Stimulated activated CD4-positive, alpha-beta T cell treated with anti-CD3 and anti-CD28 coated beads, Interleukin-1b, Interleukin-23, amount 100 ng/mL, for 48 hours (primary cell): ENCODE measurements at regions not wholly inside any gene's neighbourhood (a gene's known extent, or its start where the extent isn't known, plus 50 kb on each side); places are given as distances from the start of the nearest gene placed in this dataset.
"Not testable (repeated sequence)": the region's sequence is repeated elsewhere in the genome, so short reads cannot be mapped to it uniquely, and the experiment has no call there.

Experiments
- DNase-seq: peaks from one replicate; pipeline ENCODE4 v3.0.0-alpha.2; 2020

GRCh38 chr11:25327656-25328055 is 830.8 kb downstream of the LUZP2 start:
- no peak for DNase-seq

DNA sequence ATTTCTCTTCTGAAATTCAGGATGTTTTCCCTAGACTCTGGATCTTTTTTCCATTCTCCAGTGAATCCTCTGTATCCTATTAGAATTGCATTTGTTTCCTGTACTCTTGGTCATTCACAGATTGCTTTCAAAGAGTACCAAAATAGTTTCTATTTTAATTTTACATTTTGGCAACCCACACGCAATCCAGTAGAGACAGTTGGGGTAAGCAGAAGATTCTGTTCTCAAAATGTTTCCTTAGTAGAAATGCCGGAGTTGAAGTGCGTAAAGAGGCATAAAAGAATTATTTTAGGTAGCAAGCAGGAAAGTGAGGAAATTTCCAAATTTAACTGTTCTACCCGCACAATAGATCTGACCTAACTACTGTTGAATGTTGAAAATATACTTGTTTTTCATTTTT is 842.4 kb downstream of the LUZP2 start:
- no peak for DNase-seq

DNA sequence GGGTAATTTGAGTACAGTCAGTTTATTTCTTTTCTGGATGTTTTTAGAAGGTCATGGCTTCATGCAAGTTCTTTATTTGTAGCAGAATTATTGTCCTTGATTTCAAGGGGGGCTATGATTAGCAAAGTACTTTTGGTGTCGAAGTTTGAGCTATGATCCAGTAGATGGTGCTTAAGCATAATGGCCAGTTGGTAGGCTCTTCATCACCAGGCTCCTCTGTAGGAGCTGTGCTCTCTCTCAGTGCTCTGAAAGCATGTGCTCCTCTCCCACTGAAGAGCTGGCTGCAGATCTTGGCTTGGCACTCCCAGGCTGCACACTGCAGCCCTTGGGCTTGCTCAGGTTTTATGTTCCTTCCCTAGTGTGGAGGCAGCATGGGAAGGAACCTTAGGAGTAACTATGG is 852.7 kb downstream of the LUZP2 start:
- DNase-seq = no peak

DNA sequence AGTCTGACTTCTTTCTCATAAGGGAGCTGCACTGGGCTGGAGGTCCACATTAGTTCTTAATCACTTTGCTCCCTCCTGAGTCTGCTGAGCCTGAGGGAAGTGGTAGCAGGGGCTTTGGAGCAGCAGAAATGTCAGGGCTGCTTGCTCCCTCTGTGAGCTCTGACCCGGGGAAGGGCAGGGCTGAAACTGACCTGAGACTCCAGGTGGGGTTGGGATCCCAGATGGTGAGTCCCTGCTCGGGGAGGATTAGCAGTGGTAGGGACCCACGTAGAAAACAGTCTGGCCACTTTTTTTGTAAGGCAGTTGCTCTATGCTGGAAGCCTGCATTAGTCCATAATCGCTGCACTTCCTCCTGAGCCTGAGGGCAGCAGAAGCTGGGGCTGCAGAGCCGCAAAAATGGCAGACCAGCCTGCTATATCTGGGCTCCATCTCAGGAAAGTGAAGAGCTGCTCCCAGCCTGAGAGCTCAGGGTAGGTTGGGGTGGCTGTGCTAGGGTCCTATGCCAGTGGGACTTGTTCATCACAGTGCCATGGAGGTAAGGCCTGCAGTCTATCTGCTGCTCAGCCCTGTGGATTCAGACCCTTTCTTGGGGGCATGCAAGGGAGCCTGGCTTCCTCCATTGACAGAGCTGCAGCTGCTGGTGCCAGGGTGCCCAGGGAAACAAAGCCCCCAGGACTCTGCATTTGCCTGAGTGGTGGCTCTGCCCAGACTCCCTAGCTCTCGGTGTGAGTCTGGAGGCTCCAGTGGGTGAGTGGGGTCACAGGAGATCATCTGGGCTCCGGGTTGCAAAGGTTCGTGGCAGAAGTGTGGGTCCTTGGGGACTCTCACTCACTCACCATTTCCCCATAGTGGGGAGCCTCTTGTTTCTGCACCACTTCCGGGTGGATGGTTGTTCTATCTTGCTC is 854.3 kb downstream of the LUZP2 start:
- DNase-seq = no peak

GRCh38 chr11:25357133-25357532 is 860.3 kb downstream of the LUZP2 start:
- DNase-seq = no peak

GRCh38 chr11:25377466-25377865 is 880.6 kb downstream of the LUZP2 start:
- no peak for DNase-seq

DNA sequence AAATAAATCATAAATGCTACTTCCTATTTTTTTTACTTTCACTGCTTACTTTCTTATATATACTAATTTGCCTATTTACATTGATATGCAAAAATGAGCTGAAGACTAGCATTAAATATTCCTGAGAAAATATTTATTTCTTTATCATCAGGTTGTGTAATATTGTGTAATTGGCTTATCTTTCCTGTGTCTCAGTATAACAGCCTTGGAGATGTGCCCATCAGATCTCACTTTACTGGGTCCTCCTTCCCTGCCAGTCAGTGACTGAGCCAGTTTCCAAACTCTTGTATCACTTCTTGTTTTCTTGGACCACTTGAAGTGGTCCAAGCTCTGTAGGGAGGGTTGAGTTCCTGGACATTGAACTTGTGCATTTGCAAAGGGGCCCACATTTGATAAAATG is 900.0 kb downstream of the LUZP2 start:
- DNase-seq = no peak

DNA sequence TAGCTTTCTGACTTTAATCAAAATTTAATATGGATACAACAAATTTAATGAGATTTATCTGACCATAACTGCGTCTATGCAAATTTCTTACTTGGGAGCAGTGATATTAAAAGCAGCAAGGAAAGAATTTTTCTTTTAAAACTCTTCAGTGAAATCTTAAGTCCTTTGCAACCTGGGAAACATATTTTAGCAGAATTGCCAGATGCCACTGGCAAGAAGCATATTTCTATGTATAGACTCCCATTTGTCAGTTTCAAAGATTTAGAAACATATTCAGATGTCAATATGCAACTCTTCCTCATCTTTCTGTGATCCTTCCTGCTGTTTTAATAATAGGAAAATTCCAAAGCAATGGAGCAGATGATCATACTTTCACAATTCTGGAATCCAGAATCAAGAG is 911.3 kb downstream of the LUZP2 start:
- DNase-seq = no peak

- no peak for DNase-seq
Observed at GRCh38 chr11:25415793-25416192, 916.1 kb upstream of the ANO3 start.

DNA sequence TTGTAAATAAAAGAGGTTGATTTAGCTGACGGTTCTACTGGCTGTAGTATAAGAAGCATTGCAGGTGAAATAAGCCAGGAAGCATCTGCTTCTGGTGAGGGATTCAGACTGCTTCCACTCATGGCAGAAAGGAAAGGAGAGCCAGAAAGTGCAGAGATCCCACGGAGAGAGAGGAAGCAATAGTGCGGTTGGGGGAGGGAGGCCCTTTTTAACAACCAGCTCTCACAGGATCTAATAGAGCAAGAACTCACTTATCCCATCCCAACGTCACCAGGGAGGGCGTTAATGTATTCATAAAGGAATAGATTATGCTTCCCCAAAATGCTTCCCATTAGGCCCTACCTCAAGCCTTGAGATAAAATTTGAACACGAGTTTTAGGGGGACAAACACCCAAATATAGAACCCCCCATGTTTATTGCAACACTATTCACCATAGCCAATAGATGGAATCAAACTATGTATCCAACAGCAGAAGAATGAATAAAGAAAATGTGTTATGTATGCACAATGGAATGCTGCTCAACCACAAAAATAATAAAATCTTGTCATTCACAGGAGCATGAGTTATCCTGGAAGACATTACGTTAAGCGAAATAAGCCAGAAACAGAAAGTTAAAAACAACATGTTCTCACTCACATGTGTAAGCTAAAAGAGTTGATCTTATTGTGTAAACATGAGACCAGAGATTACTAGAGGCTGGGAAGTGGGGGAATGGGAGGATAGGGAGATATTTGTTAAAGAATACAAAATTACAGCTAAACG is 908.3 kb upstream of the ANO3 start:
- no peak for DNase-seq

DNA sequence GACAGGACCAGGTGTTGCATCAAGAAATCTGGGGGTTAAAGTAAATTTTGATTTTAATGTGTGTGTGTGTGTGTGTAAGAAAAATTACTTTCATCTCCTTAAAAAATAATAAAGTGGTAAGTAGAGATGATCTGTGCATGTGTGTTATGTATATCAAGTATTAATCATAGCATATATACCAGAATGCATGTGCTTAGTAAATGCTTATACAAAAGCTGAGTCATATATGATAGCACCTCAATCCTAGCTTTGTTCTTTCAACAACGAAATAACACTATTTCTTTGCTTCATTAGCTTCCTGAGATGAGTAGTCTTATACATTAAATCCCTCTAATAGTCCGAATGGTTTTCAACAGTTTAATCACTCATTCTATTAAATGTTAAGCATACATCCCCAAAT is 899.6 kb upstream of the ANO3 start:
- no peak for DNase-seq

- DNase-seq = no peak
Observed at GRCh38 chr11:25435197-25435596, 896.7 kb upstream of the ANO3 start.

- no peak for DNase-seq
Observed at GRCh38 chr11:25436326-25436725, 895.6 kb upstream of the ANO3 start.

- no peak for DNase-seq
Observed at GRCh38 chr11:25441421-25441820, 890.5 kb upstream of the ANO3 start.

DNA sequence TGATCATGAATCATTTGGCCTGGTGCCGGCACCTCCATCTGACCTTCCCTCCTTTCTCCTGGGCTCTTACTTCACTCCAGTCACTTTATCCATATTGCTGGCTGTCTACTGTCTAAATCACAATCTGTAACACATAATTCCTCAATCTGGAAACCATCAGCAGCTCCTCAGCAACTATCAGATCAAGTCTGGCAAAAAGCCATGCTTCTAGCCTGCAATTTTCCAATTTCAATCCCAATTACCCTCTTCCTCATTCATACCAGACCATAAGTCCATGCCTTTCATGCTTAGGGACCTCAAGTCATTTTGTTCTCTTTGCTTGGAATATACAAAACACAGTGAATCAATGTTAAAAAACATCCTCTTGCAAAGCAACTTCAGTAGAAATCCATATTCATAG is 882.8 kb upstream of the ANO3 start:
- DNase-seq = no peak

- DNase-seq = no peak
Observed at GRCh38 chr11:25453471-25453870, 878.5 kb upstream of the ANO3 start.

DNA sequence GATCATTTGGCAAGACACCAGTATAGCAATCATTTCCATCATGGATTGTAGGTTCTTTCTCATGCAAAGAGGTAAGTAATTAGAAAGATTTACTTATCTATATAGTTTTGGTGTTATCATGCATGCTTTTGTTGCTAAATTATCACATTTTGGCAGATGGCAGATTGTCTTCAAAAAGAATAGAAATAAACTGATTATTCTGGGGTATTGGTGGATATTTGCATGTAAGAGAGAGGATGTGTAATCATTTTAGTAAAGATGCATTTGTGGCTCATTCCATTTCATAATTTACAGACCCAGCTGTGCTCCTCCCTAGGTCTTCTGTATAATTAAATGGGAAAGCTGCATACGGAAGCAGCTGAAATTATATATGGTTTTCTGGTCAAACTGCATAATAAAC is 875.7 kb upstream of the ANO3 start:
- DNase-seq = no peak

- no peak for DNase-seq
Observed at GRCh38 chr11:25483915-25484635, 847.9 kb upstream of the ANO3 start.

DNA sequence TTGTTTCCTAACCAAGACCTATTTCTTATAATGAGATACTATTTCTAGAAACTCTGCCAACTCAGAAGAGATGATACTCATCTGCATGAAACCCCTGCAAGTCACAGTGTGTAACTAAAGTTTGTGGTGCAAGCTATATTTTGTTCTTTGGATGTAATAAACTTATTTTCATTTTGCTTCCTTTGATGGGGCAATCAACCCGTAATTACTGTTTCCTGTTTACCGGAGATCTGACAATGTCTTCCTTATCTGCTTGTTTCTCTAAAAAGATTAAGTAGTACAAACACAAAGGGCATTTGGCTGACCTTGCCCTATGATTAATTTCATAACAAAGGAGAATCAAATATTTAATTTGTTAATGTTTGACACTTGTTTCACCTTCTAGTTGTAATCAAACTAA is 846.6 kb upstream of the ANO3 start:
- no peak for DNase-seq

GRCh38 chr11:25486338-25486737 is 845.6 kb upstream of the ANO3 start:
- DNase-seq = not testable (repeated sequence)

DNA sequence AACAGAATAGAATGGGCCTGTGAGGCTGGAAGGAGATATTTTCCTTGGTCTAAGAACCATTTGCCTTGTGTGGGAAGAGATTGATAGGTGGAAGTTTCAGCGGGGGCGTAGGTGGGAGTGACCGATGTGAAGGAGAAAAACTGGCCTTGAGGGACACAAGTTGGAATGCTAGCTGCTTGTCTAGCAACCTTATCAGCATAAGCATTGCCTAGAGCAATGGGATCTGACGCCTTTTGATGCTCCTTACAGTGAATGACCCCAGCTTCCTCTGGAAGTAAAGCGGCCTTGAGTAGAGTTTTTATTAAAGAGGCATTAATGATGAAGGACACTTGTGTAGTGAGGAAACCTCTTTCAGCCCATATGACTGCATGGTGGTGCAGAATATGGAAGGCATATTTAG is 843.8 kb upstream of the ANO3 start:
- DNase-seq = not testable (repeated sequence)

GRCh38 chr11:25501426-25501825 is 830.5 kb upstream of the ANO3 start:
- DNase-seq = not testable (repeated sequence)

- DNase-seq = no peak
Observed at GRCh38 chr11:25515576-25515975, 816.4 kb upstream of the ANO3 start.

- no peak for DNase-seq
Observed at GRCh38 chr11:25520459-25520858, 811.5 kb upstream of the ANO3 start.
